Thymus (tissue), 11 donors: ENCODE measurements at regions not wholly inside any gene's neighbourhood (a gene's known extent, or its start where the extent isn't known, plus 50 kb on each side); places are given as distances from the start of the nearest gene placed in this dataset.
"Not testable (repeated sequence)": the region's sequence is repeated elsewhere in the genome, so short reads cannot be mapped to it uniquely, and the experiment has no call there.

Experiments
- DNase-seq, 9 donors: peaks; one replicate each; pipeline ENCODE4 v3.0.0-alpha.2; 2013; ENCODE audit warnings: low spot score in 9 of 9, low read depth in 6 of 9, missing footprints in 1 of 9
- H3K27ac ChIP-seq, 2 donors: one replicate each; pipeline ENCODE4 v1.5.1; 2013; ENCODE audit warnings: control low read depth in 1 of 2, low read depth in 1 of 2, low read length in 1 of 2, mild to moderate bottlenecking in 1 of 2, moderate library complexity in 1 of 2
- H3K27me3 ChIP-seq, 2 donors: one replicate each; pipeline ENCODE4 v1.5.1; 2013; ENCODE audit warnings: low read length in 1 of 2; ENCODE audit not compliant: control insufficient read depth in 2 of 2, insufficient read depth in 1 of 2
- H3K36me3 ChIP-seq, 2 donors: one replicate each; pipeline ENCODE4 v1.5.1; 2013; ENCODE audit warnings: low read length in 1 of 2, mild to moderate bottlenecking in 1 of 2, moderate library complexity in 1 of 2; ENCODE audit not compliant: control insufficient read depth in 2 of 2, insufficient read depth in 2 of 2
- H3K4me1 ChIP-seq, 2 donors: one replicate each; pipeline ENCODE4 v1.5.1; 2013; ENCODE audit warnings: low read length in 2 of 2; ENCODE audit not compliant: control insufficient read depth in 2 of 2, insufficient read depth in 2 of 2
- H3K4me3 ChIP-seq, 2 donors: one replicate each; pipeline ENCODE4 v1.5.1; 2013; ENCODE audit warnings: low read length in 2 of 2, control low read depth in 1 of 2, mild to moderate bottlenecking in 1 of 2
- H3K9me3 ChIP-seq, 2 donors: one replicate each; pipeline ENCODE4 v1.5.1; 2013; ENCODE audit warnings: low read length in 1 of 2, mild to moderate bottlenecking in 1 of 2; ENCODE audit not compliant: control insufficient read depth in 2 of 2, insufficient read depth in 1 of 2
- WGBS: extraction: QIAGEN DNeasy Blood & Tissue Kit; methylation state at CpG from one replicate; pipeline ENCODE4 v1.1.7; 2013; 5-methylcytosine and 5-hydroxymethylcytosine counted together
- donor health status: healthy.

- H3K9me3 ChIP-seq = no peaks in the 10 kb centered on the region
- WGBS = 94% methylated on average over 2 of the region's 2 CpGs
- no peaks in the 10 kb centered on the region for H3K27me3 ChIP-seq
- no peaks in the 10 kb centered on the region for H3K36me3 ChIP-seq
- no peak overlapping the region for H3K4me3 ChIP-seq
- no peak overlapping the region for H3K27ac ChIP-seq
- H3K4me1 ChIP-seq = no peaks in the 10 kb centered on the region
- DNase-seq = no peak
These were observed 273.7 kb upstream of the ATP11B start for GRCh38 chr3:182519569-182519968.

GRCh38 chr3:182521339-182521738, 272.0 kb upstream of the ATP11B start:
- no peak for DNase-seq
- WGBS = 95% methylated on average over 3 of the region's 3 CpGs
- no peaks in the 10 kb centered on the region for H3K4me1 ChIP-seq
- H3K4me3 ChIP-seq = no peak overlapping the region
- no peaks in the 10 kb centered on the region for H3K36me3 ChIP-seq
- no peaks in the 10 kb centered on the region for H3K9me3 ChIP-seq
- no peak overlapping the region for H3K27ac ChIP-seq
- no peaks in the 10 kb centered on the region for H3K27me3 ChIP-seq

- not testable (repeated sequence) for DNase-seq, H3K36me3 ChIP-seq, H3K9me3 ChIP-seq, H3K4me1 ChIP-seq, H3K4me3 ChIP-seq, H3K27me3 ChIP-seq, H3K27ac ChIP-seq
- 91% methylated on average over 3 of the region's 3 CpGs for WGBS
These were observed 269.9 kb upstream of the ATP11B start for GRCh38 chr3:182523424-182523823.

GRCh38 chr3:182523836-182524235, 269.5 kb upstream of the ATP11B start:
- Histone ChIP-seq H3K27me3 (no peaks in the 10 kb centered on the region), H3K36me3 (no peaks in the 10 kb centered on the region), H3K4me3 (no peak overlapping the region), H3K27ac (no peak overlapping the region), H3K4me1 (no peaks in the 10 kb centered on the region), H3K9me3 (no peaks in the 10 kb centered on the region)
- 90% methylated on average over 2 of the region's 2 CpGs for WGBS
- DNase-seq = no peak

- WGBS = 83% methylated on average over 5 of the region's 5 CpGs
- H3K4me1 ChIP-seq = no peaks in the 10 kb centered on the region
- no peaks in the 10 kb centered on the region for H3K36me3 ChIP-seq
- no peak overlapping the region for H3K4me3 ChIP-seq
- peak in 1 of 9 donors; percentile 6 for DNase-seq
- H3K27me3 ChIP-seq = no peaks in the 10 kb centered on the region
- H3K27ac ChIP-seq = no peak overlapping the region
- H3K9me3 ChIP-seq = no peaks in the 10 kb centered on the region
These were observed 268.4 kb upstream of the ATP11B start for GRCh38 chr3:182524711-182525401.

- Histone ChIP-seq H3K4me3 (no peak overlapping the region), H3K9me3 (no peaks in the 10 kb centered on the region)
These were observed 267.4 kb upstream of the ATP11B start for GRCh38 chr3:182525766-182526374.

GRCh38 chr3:182527745-182528144, 265.6 kb upstream of the ATP11B start:
- no peak for DNase-seq
- no peaks in the 10 kb centered on the region for H3K27me3 ChIP-seq
- H3K36me3 ChIP-seq = no peaks in the 10 kb centered on the region
- no peaks in the 10 kb centered on the region for H3K4me1 ChIP-seq
- no peaks in the 10 kb centered on the region for H3K9me3 ChIP-seq
- H3K4me3 ChIP-seq = no peak overlapping the region
- H3K27ac ChIP-seq = no peak overlapping the region

More at GRCh38 chr3:182525766-182526374, 267.4 kb upstream of the ATP11B start:
- no peak for DNase-seq
- no peaks in the 10 kb centered on the region for H3K27me3 ChIP-seq
- no peak overlapping the region for H3K27ac ChIP-seq
- no peaks in the 10 kb centered on the region for H3K36me3 ChIP-seq
- WGBS = 84% methylated on average over 4 of the region's 4 CpGs
- H3K4me1 ChIP-seq = no peaks in the 10 kb centered on the region

- H3K27ac ChIP-seq = no peak overlapping the region
- no peak for DNase-seq
- no peaks in the 10 kb centered on the region for H3K27me3 ChIP-seq
- H3K9me3 ChIP-seq = no peaks in the 10 kb centered on the region
- no peak overlapping the region for H3K4me3 ChIP-seq
- H3K36me3 ChIP-seq = no peaks in the 10 kb centered on the region
- no peaks in the 10 kb centered on the region for H3K4me1 ChIP-seq
- 85% methylated on average over 3 of the region's 3 CpGs for WGBS
These were observed 263.0 kb upstream of the ATP11B start for GRCh38 chr3:182530316-182530715.

GRCh38 chr3:182533394-182533793, 259.9 kb upstream of the ATP11B start:
- no peak for DNase-seq

More at GRCh38 chr3:182533394-182533793, 259.9 kb upstream of the ATP11B start:
- Histone ChIP-seq H3K27me3 (no peaks in the 10 kb centered on the region), H3K4me3 (no peak overlapping the region), H3K4me1 (no peaks in the 10 kb centered on the region), H3K27ac (no peak overlapping the region), H3K9me3 (no peaks in the 10 kb centered on the region), H3K36me3 (no peaks in the 10 kb centered on the region)
- WGBS = 93% methylated on average over 2 of the region's 2 CpGs
